Spleen (tissue), 11 donors: ENCODE measurements at regions not wholly inside any gene's neighbourhood (a gene's known extent, or its start where the extent isn't known, plus 50 kb on each side); places are given as distances from the start of the nearest gene placed in this dataset.

Experiments
- DNase-seq: peaks from one replicate; pipeline ENCODE4 v3.0.0-alpha.2; 2020
- H3K27ac ChIP-seq, 8 donors: fragments of 200-600 bp; sonication (generic) in 7 of 8; 1 replicate in 4 of 8; 2 replicates in 4 of 8; pipeline versions ENCODE4 v1.5.0 to v1.8.0; 2016 to 2021; ENCODE audit warnings: inconsistent platforms in 4 of 8, mild to moderate bottlenecking in 4 of 8, moderate library complexity in 1 of 8
- H3K27me3 ChIP-seq, 7 donors: fragments of 200-600 bp; sonication (generic) in 6 of 7; replicated peaks in 1 of 7; 1 replicate in 4 of 7; 2 replicates in 3 of 7; pipeline versions ENCODE4 v1.5.0 to v1.8.0; 2016 to 2021; ENCODE audit warnings: inconsistent platforms in 3 of 7, mild to moderate bottlenecking in 1 of 7
- H3K36me3 ChIP-seq, 6 donors: fragments of 200-600 bp; sonication (generic) in 5 of 6; 1 replicate in 4 of 6; 2 replicates in 2 of 6; pipeline versions ENCODE4 v1.5.0 to v1.8.0; 2016 to 2021; ENCODE audit warnings: inconsistent platforms in 2 of 6
- H3K4me1 ChIP-seq, 6 donors: fragments of 200-600 bp; sonication (generic) in 5 of 6; 1 replicate in 3 of 6; 2 replicates in 3 of 6; pipeline versions ENCODE4 v1.5.0 to v1.8.0; 2016 to 2021; ENCODE audit warnings: inconsistent platforms in 3 of 6
- H3K4me3 ChIP-seq, 8 donors: fragments of 200-600 bp; sonication (generic) in 7 of 8; 1 replicate in 4 of 8; 2 replicates in 4 of 8; pipeline versions ENCODE4 v1.5.0 to v1.8.0; 2016 to 2021; ENCODE audit warnings: inconsistent platforms in 4 of 8, mild to moderate bottlenecking in 4 of 8, moderate library complexity in 2 of 8
- H3K9me3 ChIP-seq, 8 donors: fragments of 200-600 bp; sonication (generic) in 7 of 8; 1 replicate in 4 of 8; 2 replicates in 4 of 8; pipeline versions ENCODE4 v1.5.0 to v1.8.0; 2016 to 2021; ENCODE audit warnings: inconsistent platforms in 4 of 8
- CTCF ChIP-seq, 11 experiments: fragments of 200-600 bp in 7 of 11; fragments of 450-650 bp in 4 of 11; sonication (generic) in 4 of 11; IDR thresholded peaks in 8 of 11; conservative IDR thresholded peaks in 3 of 11; 1 replicate in 7 of 11; 2 replicates in 4 of 11; pipeline versions ENCODE4 v1.4.0 to v1.8.0; 2016 to 2021; ENCODE audit warnings: antibody characterized with exemption in 11 of 11, inconsistent platforms in 4 of 11, mild to moderate bottlenecking in 1 of 11
- POLR2A ChIP-seq, 3 donors: fragments of 450-650 bp; IDR thresholded peaks; one replicate each; pipeline ENCODE4 v1.5.1; 2017; ENCODE audit warnings: antibody characterized with exemption in 3 of 3, mild to moderate bottlenecking in 1 of 3
- POLR2AphosphoS5 ChIP-seq, 3 donors: sonication (generic); formaldehyde crosslinking; IDR thresholded peaks; one replicate each; pipeline ENCODE4 v1.5.1; 2017; ENCODE audit warnings: antibody characterized with exemption in 3 of 3
- WGBS, 5 donors: extraction: QIAGEN DNeasy Blood & Tissue Kit in 3 of 5; methylation state at CpG; one replicate each; pipeline versions ENCODE4 v1.1.5 to v1.1.7; 2013 to 2018; 5-methylcytosine and 5-hydroxymethylcytosine counted together
- intact Hi-C: fragments of 100-400 bp; cut with DNase I; formaldehyde crosslinking; loops from one replicate; pipeline ENCODE4 v1.15.0; 2023; ENCODE audit warnings: low total_unique reads
- donor health status: healthy with polysubstance abuse.
- donor health status: DM: no; HTN: no; CAD: no; lungs with moderate emphysema.
- donor health status: DM: no; HTN: no; CAD: no.
- donor health status: Bipolar disorder and iron deficiency.
- donor health status: healthy.
- donor health status: DM: no; HTN: no; CAD: no.
- donor health status: DM: yes; HTN: yes; CAD: no.

DNA sequence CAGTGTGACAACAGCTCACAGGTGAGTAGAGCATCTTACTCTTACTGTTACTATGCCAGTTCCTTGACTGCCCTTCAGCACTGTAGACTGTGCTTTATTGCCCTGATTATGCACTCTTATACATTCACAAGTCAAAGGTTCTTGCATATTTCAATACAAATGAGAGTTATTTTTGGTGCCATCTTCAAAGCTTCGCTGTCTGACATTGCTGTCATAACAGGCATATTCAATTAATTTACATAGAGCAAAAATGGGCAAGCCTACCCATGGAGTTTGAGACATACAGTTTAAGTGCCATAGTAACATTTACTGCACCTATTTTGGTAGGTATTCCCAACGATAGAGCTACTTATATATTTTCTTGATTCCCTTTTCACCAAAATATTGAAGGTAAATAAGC, 107.5 kb upstream of the CNTN1 start:
- Histone ChIP-seq H3K9me3 (peaks cover 2 to 38% (median 29%) of the 10 kb centered on the region in 8 donors), H3K27ac (no peak overlapping the region), H3K4me1 (no peaks in the 10 kb centered on the region), H3K27me3 (no peaks in the 10 kb centered on the region), H3K36me3 (no peaks in the 10 kb centered on the region), H3K4me3 (no peak overlapping the region)
- WGBS, 5 donors: 58 to 72% (median 64%) methylated on average over 2 of the region's 2 CpGs
- intact Hi-C loops: no loop called here
- no peak for DNase-seq
- TF ChIP-seq CTCF (IDR thresholded peaks at IDR 0.05 in 8 of 11, conservative IDR thresholded peaks at IDR 0.05 in 3 of 11) (no peak), POLR2AphosphoS5 (IDR thresholded peaks at IDR 0.05) (no peak)

GRCh38 chr12:40586823-40587222, 105.4 kb upstream of the CNTN1 start:
- Histone ChIP-seq H3K36me3 (no peaks in the 10 kb centered on the region), H3K9me3 (peaks cover 2 to 25% (median 15%) of the 10 kb centered on the region in 8 donors), H3K4me3 (no peak overlapping the region), H3K27ac (no peak overlapping the region), H3K27me3 (no peaks in the 10 kb centered on the region), H3K4me1 (no peaks in the 10 kb centered on the region)
- DNase-seq: no peak
- no peak for TF ChIP-seq POLR2AphosphoS5 (IDR thresholded peaks at IDR 0.05)
- TF ChIP-seq POLR2A (IDR thresholded peaks at IDR 0.05): no peak
- TF ChIP-seq CTCF (IDR thresholded peaks at IDR 0.05 in 8 of 11, conservative IDR thresholded peaks at IDR 0.05 in 3 of 11): no peak
- intact Hi-C loops: no loop called here

- no peak for DNase-seq
- no peaks in the 10 kb centered on the region for H3K27me3 ChIP-seq
- no peak overlapping the region for H3K4me3 ChIP-seq
- TF ChIP-seq POLR2AphosphoS5 (IDR thresholded peaks at IDR 0.05) (no peak), POLR2A (IDR thresholded peaks at IDR 0.05) (no peak), CTCF (IDR thresholded peaks at IDR 0.05 in 8 of 11, conservative IDR thresholded peaks at IDR 0.05 in 3 of 11) (no peak)
- H3K9me3 ChIP-seq: peaks cover 2 to 20% (median 12%) of the 10 kb centered on the region in 8 donors
- intact Hi-C loops: no loop called here
- no peak overlapping the region for H3K27ac ChIP-seq
- no peaks in the 10 kb centered on the region for H3K4me1 ChIP-seq
- no peaks in the 10 kb centered on the region for H3K36me3 ChIP-seq
Measured at GRCh38 chr12:40587421-40587820, 104.8 kb upstream of the CNTN1 start.

GRCh38 chr12:40587970-40588369, 104.3 kb upstream of the CNTN1 start:
- intact Hi-C loops: no loop called here
- no peak for DNase-seq
- Histone ChIP-seq H3K27ac (no peak overlapping the region), H3K27me3 (no peaks in the 10 kb centered on the region), H3K4me3 (no peak overlapping the region), H3K36me3 (no peaks in the 10 kb centered on the region), H3K9me3 (peaks cover 2 to 20% (median 12%) of the 10 kb centered on the region in 8 donors), H3K4me1 (no peaks in the 10 kb centered on the region)
- TF ChIP-seq POLR2A (IDR thresholded peaks at IDR 0.05) (no peak), POLR2AphosphoS5 (IDR thresholded peaks at IDR 0.05) (no peak), CTCF (IDR thresholded peaks at IDR 0.05 in 8 of 11, conservative IDR thresholded peaks at IDR 0.05 in 3 of 11) (no peak)
- 82 to 89% (median 87%) methylated on average over 3 of the region's 3 CpGs for WGBS, 5 donors
